PFSK-1 (cell line): ENCODE measurements at regions not wholly inside any gene's neighbourhood (a gene's known extent, or its start where the extent isn't known, plus 50 kb on each side); places are given as distances from the start of the nearest gene placed in this dataset.
A peak's percentile ranks its signal among the peaks of the same experiment; 100 is the strongest.

Source experiments
- FOXP2 ChIP-seq: optimal IDR thresholded peaks from 2 replicates; pipeline ENCODE3; 2011; ENCODE audit warnings: borderline replicate concordance, control low read depth, inconsistent platforms; ENCODE audit not compliant: insufficient read depth; ENCODE audit errors: extremely low read length, extremely low read depth
- POLR2AphosphoS5 ChIP-seq: IDR thresholded peaks from 2 replicates; pipeline ENCODE4 v1.6.1; 2012; ENCODE audit warnings: low read depth, mild to moderate bottlenecking, control low read depth, low read length, moderate library complexity
- REST ChIP-seq, 2 experiments: IDR thresholded peaks; 2 replicates each; pipeline versions ENCODE4 v1.6.1 to v1.8.0; 2011 to 2012; ENCODE audit warnings: low read depth in 2 of 2, low read length in 2 of 2, control low read depth in 1 of 2, inconsistent platforms in 1 of 2, mild to moderate bottlenecking in 1 of 2, moderate library complexity in 1 of 2; ENCODE audit not compliant: insufficient read depth in 1 of 2
- SIN3A ChIP-seq: IDR thresholded peaks from 2 replicates; pipeline ENCODE4 v1.6.1; 2012; ENCODE audit warnings: mild to moderate bottlenecking, low read length, moderate library complexity, borderline replicate concordance; ENCODE audit not compliant: insufficient read depth
- TAF1 ChIP-seq: IDR thresholded peaks from 2 replicates; pipeline ENCODE4 v1.6.1; 2012; ENCODE audit warnings: low read length, control low read depth, borderline replicate concordance; ENCODE audit not compliant: insufficient read depth

- TF ChIP-seq TAF1 (no peak), FOXP2 (no peak), SIN3A (no peak), REST (IDR thresholded peaks at IDR 0.05; ENCODE audit: insufficient read depth in 1 of 2, low read depth in 2 of 2, low read length in 2 of 2) (0 out of 4 replicates have a peak, but pooled peaks of 1 of the 2 experiments have one; percentile 17), POLR2AphosphoS5 (no peak)
Observed at GRCh38 chr11:76721755-76722677, 51.5 kb upstream of the LRRC32 start.

GRCh38 chr11:76723142-76723541 lies 52.6 kb upstream of the LRRC32 start:
- no peak for TF ChIP-seq TAF1
- no peak for TF ChIP-seq POLR2AphosphoS5
- TF ChIP-seq REST (IDR thresholded peaks at IDR 0.05; ENCODE audit: insufficient read depth in 1 of 2, low read depth in 2 of 2, low read length in 2 of 2), result no peak
- TF ChIP-seq SIN3A, result no peak
- TF ChIP-seq FOXP2, result no peak

- TF ChIP-seq POLR2AphosphoS5 (no peak), SIN3A (no peak), TAF1 (no peak), FOXP2 (no peak), REST (IDR thresholded peaks at IDR 0.05; ENCODE audit: insufficient read depth in 1 of 2, low read depth in 2 of 2, low read length in 2 of 2) (no peak)
Observed at GRCh38 chr11:76723548-76723947, 53.0 kb upstream of the LRRC32 start.

- TF ChIP-seq REST (IDR thresholded peaks at IDR 0.05; ENCODE audit: insufficient read depth in 1 of 2, low read depth in 2 of 2, low read length in 2 of 2) (peak; percentile 81 to 95), TAF1 (no peak), POLR2AphosphoS5 (no peak), SIN3A (no peak), FOXP2 (no peak)
Observed at GRCh38 chr11:76724171-76724768, 53.7 kb upstream of the LRRC32 start.
